Astrocyte (in vitro differentiated cells and primary cell): ENCODE measurements at regions not wholly inside any gene's neighbourhood (a gene's known extent, or its start where the extent isn't known, plus 50 kb on each side); places are given as distances from the start of the nearest gene placed in this dataset.

ENCODE experiments used
- CTCF ChIP-seq: IDR thresholded peaks from 2 replicates; pipeline ENCODE4 v1.5.1; 2011; ENCODE audit warnings: low read depth, mild to moderate bottlenecking, inconsistent platforms, low read length, moderate library complexity; ENCODE audit not compliant: insufficient read depth
- EZH2 ChIP-seq: IDR thresholded peaks from 2 replicates; pipeline ENCODE4 v1.6.1; 2012; ENCODE audit warnings: mild to moderate bottlenecking, low read length, inconsistent platforms; ENCODE audit not compliant: insufficient read depth

- TF ChIP-seq CTCF: no peak
- TF ChIP-seq EZH2: no peak
Observed at GRCh38 chr2:134142903-134143302, 111.0 kb upstream of the MGAT5 start.
